Osteoblast (primary cell): ENCODE measurements at regions not wholly inside any gene's neighbourhood (a gene's known extent, or its start where the extent isn't known, plus 50 kb on each side); places are given as distances from the start of the nearest gene placed in this dataset.
A peak's percentile ranks its signal among the peaks of the same experiment; 100 is the strongest.
"Not testable (repeated sequence)": the region's sequence is repeated elsewhere in the genome, so short reads cannot be mapped to it uniquely, and the experiment has no call there.

Experiments used
- DNase-seq: peaks from one replicate; pipeline ENCODE4 v3.0.0; 2011; ENCODE audit warnings: low spot score, mixed read lengths; ENCODE audit not compliant: insufficient read length; ENCODE audit errors: missing footprints
- H2AFZ ChIP-seq: 2 replicates; pipeline ENCODE4 v1.6.0; 2011; ENCODE audit warnings: mild to moderate bottlenecking, low read length
- H3K27ac ChIP-seq: 2 replicates; pipeline ENCODE4 v1.5.1; 2011; ENCODE audit warnings: mild to moderate bottlenecking, low read depth, low read length, moderate library complexity
- H3K27me3 ChIP-seq: 2 replicates; pipeline ENCODE4 v1.6.0; 2012; ENCODE audit warnings: mild to moderate bottlenecking, control low read depth, inconsistent platforms, low read length, moderate library complexity; ENCODE audit not compliant: insufficient read depth
- H3K36me3 ChIP-seq: 2 replicates; pipeline ENCODE4 v1.5.1; 2011; ENCODE audit warnings: mild to moderate bottlenecking, low read length, control low read depth, moderate library complexity; ENCODE audit not compliant: insufficient read depth
- H3K4me1 ChIP-seq: 2 replicates; pipeline ENCODE4 v1.5.1; 2011; ENCODE audit warnings: mild to moderate bottlenecking, low read length, control low read depth, moderate library complexity; ENCODE audit not compliant: insufficient read depth
- H3K4me2 ChIP-seq: 2 replicates; pipeline ENCODE4 v1.6.0; 2011; ENCODE audit warnings: mild to moderate bottlenecking, low read length; ENCODE audit not compliant: insufficient read depth
- H3K4me3 ChIP-seq: fragments of 200-600 bp; sonication (generic); 3 replicates; pipeline ENCODE4 v1.5.1; 2012; ENCODE audit warnings: mild to moderate bottlenecking, low read length, inconsistent platforms; ENCODE audit not compliant: insufficient read depth
- H3K79me2 ChIP-seq: 2 replicates; pipeline ENCODE4 v1.6.0; 2012; ENCODE audit warnings: mild to moderate bottlenecking, low read length, control low read depth, inconsistent platforms; ENCODE audit not compliant: insufficient read depth
- H3K9me3 ChIP-seq: 2 replicates; pipeline ENCODE4 v1.5.1; 2011; ENCODE audit warnings: low read depth, low read length, control low read depth
- H4K20me1 ChIP-seq: 2 replicates; pipeline ENCODE4 v1.6.0; 2012; ENCODE audit warnings: mild to moderate bottlenecking, low read length, control low read depth; ENCODE audit not compliant: insufficient read depth

- not testable (repeated sequence) for H4K20me1 ChIP-seq, DNase-seq, H3K27me3 ChIP-seq, H3K4me2 ChIP-seq, H3K4me3 ChIP-seq, H3K36me3 ChIP-seq, H3K79me2 ChIP-seq, H3K9me3 ChIP-seq, H3K27ac ChIP-seq, H2AFZ ChIP-seq, H3K4me1 ChIP-seq
Observed at GRCh38 chr9:42851701-42852100, 668.2 kb downstream of the SPATA31A6 start.

- H3K27ac ChIP-seq, H3K36me3 ChIP-seq, H3K4me1 ChIP-seq, H3K9me3 ChIP-seq, H2AFZ ChIP-seq, H3K27me3 ChIP-seq, H3K4me3 ChIP-seq, H3K4me2 ChIP-seq, H4K20me1 ChIP-seq, H3K79me2 ChIP-seq: not testable (repeated sequence)
- DNase-seq = peak; percentile 1
Observed at GRCh38 chr9:42852133-42852930, 668.9 kb downstream of the SPATA31A6 start.

GRCh38 chr9:42860133-42860532 is 676.7 kb downstream of the SPATA31A6 start:
- H3K27me3 ChIP-seq, H3K79me2 ChIP-seq, H3K4me2 ChIP-seq, H2AFZ ChIP-seq, H3K4me3 ChIP-seq, H3K4me1 ChIP-seq, DNase-seq, H3K27ac ChIP-seq, H3K9me3 ChIP-seq, H4K20me1 ChIP-seq, H3K36me3 ChIP-seq: not testable (repeated sequence)

GRCh38 chr9:42862465-42862864 is 679.0 kb downstream of the SPATA31A6 start:
- not testable (repeated sequence) for H3K27ac ChIP-seq, H3K9me3 ChIP-seq, H3K27me3 ChIP-seq, H3K36me3 ChIP-seq, H4K20me1 ChIP-seq, H3K4me2 ChIP-seq, H2AFZ ChIP-seq, H3K4me1 ChIP-seq, H3K79me2 ChIP-seq, H3K4me3 ChIP-seq, DNase-seq
